NCI-H2029 treated with DMSO at 0.1 percent for 48 hours (cell line): ENCODE measurements at regions not wholly inside any gene's neighbourhood (a gene's known extent, or its start where the extent isn't known, plus 50 kb on each side); places are given as distances from the start of the nearest gene placed in this dataset.
"Not testable (repeated sequence)": the region's sequence is repeated elsewhere in the genome, so short reads cannot be mapped to it uniquely, and the experiment has no call there.

Experiments used
- DNase-seq: peaks from one replicate; lab custom pipeline; 2025; lab: John Stamatoyannopoulos, UW

DNA sequence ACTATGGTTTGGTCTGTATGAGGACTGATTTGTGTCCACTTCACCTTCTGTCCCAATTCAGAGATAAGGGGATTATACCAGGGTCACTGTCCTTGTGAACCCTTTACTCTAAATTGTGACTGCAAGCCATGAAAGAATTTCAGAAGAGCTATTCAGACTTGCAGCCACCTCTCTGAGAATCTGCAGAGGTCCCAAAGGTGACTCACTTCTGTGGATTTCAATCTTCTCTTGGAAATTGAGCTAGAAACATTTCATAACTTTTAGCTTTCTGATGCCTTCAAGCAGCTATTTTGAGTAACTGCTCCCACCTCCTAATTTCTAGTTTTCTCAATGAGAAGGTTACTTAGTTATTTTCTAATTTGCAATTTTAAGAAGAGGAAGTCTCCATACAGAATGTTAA, 1242.4 kb upstream of the ACVR2A start:
- DNase-seq, result no peak

DNA sequence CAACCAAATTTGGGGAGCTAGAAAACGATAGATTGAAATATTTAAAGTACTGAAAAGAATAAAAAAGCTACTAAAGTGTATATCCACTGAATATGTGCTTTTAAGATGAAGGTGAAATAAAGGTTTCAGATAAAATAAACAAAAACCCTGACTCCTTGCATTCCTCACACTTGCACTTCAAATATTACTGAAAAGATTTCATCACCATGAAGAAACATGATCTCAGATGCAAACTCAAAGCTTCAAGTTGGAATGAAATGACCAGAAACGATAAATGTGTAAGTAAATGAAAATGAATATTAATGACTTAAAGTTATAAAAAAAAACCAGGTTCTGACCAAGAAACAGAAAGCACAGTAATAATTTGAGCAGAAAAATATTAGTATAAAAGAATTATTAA, 1246.0 kb upstream of the ACVR2A start:
- DNase-seq, result no peak

DNA sequence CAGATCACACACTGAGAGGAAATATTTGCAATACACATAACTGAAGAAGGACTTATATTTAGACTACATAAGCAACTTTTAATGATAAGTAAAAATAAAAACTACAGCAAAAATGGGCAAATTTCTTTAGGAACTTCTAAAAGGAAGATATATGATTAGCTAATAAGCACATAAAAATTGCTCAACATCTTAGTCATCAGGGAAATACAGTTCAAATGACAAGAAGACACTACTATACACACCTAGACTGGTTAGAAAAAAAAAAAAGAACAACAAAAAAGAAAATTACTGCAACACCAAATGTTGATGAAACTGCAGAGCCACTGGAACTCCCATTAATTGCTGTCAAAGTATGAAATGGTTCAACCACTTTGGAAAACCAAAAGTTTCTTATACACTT, 1247.5 kb upstream of the ACVR2A start:
- no peak for DNase-seq

DNA sequence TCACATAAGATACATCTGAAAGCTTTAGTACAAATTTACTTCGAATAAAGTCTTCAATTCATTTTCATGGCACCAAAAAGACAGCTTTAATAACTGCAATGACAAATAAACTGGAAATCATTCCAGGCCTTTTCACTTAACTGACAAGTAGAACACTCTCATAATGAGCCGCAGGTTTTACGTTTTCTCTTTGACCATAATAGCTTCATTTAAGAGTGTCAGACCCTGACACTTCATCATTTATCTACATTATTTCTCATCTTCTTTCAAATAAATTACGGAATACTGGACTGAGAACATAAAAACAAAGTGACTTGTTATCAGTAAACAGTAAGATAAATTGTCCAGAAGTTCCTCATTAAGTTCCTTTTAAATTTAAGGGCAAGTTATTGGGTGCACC, 1252.9 kb upstream of the ACVR2A start:
- DNase-seq, result no peak

DNA sequence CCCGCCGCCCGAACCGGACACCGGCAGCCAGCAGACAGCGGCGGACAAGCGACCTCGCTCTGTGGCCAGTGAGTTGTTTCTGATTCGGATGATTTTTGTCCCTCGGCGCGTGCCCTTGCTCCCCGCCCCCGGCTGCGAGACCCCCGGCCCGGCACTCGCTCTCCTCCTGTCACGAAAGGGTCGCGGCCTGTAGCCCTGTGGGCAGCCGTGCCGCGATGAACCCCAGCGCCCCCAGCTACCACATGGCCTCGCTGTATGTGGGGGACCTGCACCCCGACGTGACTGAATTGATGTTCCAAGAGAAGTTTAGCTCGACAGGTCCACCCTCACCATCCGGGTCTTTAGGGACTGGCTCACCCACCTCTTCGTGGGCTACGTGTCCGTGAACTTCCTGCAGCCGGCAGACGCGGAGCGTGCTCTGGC, 1257.5 kb upstream of the ACVR2A start:
- DNase-seq, result no peak

DNA sequence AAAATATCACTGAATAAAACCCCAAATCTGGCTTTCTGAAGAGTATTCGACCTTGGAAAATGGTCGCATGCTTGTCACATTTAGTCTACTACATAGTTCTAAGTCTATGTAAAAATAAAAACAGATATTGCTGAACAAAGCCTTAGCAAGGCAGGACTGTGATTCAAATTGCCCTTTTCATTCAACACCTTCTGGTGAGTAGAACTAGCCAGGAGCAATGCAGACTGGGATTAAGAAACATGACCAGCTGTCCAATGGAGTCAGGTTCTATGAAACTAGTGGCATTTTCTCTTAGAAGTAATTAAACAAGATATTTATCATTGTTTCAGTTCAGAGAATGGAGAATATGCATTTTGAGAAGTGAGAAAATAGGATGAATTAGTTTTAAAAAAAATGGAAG, 1260.5 kb upstream of the ACVR2A start:
- DNase-seq, result no peak

DNA sequence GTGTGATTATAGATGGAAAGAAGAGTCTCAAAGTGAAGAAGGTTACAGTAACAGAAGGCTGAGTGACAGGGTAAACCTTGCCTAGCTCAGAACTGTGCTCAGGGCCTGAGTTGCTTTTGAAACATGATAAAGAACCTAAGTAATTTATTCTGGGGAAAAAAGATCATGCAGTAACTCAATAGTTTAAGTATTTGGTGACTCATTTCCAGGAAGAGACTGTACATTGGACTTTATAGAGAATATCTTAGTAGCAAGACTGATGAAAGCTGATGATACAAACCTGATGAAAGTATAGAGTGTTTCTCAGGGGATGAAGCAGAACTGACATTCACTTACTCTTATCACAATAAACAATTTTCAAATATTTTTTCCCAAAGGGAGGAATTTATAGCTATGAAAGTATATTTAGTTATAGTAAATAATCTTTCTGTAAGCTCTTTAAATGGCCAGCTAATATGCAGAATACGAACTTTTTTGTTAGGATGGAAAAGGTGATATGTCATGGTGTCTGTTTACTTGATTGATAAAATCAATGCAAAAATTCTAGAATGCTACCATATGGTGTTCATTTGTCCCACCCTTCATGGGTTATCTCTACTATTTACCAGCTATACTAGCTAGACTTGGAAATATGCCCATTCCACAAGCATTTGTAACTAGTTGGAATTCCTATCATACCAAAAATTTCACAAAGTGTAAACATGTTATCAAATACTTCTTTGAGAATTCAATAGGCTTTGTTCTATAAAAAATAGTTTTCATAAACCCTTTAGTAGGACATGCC, 1265.5 kb upstream of the ACVR2A start:
- DNase-seq, result no peak

DNA sequence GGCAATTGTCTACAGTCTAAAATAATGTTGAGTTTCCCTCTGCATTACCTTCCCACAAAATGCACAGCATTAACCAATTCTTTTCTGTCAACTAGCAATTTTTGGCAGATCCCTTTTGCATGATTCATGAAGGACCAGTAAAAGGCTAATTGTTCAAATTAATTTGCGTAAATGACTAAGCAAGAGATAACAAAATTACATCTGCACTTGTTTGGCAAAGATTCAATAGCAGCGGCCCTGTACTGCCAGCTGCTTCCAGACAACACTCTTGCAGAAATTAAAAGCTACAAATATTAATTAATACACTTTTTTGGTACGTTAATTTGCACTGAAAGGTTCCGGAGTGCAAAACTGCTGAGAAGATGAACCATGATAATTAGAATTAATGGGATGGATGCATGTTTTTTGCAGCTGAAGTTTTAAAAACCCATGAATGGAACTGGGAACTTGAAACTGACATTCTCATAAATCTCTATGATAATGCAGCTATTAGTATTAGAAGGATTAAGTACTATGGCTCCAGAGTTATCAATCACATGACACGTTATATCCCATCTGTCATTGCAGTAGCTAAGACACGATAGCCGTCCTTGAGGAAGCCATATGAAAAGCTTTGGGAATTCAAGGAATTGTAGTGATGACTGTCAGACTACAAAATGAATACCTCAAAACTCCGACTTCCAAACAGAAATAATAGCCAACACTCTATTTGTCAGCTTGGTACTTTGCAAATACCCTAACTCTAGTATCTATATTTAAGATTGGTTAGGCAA, 1268.3 kb upstream of the ACVR2A start:
- DNase-seq, result no peak

DNA sequence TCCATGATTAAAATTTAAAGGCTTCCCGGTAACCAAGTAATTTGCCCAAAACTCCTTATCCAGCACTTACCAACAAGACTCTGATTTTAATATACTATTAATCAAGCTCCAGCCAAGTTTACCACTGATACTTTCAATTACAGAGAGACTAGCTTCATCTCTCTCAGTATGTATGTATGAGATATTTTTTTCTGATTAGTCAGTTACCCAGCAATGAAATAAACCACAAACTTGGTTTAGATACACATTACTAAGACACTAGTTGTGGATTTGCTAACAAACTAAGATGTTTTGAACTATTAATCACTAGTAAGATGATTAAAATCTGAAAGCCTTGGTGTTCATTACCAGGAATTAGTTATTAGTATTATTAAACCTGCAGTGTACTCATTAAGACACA, 1272.2 kb upstream of the ACVR2A start:
- no peak for DNase-seq

DNA sequence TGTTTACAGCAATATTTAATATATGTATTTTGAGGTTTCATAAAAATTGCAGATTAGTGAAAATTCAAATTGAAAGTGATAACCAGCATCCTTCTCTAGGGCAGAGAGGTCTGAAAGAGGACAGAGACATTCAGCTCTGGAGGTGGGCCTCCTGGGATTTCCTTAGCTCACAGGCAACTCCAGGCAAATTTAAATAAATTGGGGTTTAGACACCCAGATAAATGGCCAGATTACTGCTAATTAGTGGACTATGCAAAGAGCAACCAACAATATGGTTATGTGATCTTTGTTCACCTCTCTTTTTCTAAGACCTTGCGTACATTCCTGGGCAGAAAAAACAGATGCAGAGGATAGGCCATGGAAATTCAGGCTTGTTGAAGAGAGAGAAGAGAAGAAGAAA, 1282.8 kb upstream of the ACVR2A start:
- DNase-seq, result no peak

DNA sequence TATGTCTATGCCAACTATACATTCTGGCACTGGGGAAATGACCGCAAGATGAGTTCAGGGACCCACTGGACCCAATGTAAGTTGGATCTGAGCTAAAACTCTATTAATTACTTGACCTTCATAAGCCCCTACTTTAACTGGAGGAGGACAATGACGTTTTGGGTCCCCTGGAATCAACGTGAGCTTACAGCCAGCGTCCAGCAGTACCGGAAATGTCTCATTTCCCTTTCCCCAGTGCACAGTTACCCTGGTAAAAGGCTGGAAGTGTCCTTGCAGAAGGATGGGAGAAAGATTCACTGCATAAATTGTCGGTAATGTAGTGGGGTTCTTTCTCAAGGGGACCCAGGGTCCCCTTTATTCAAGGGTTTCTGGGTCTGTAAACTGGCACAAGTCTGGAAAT, 1297.6 kb upstream of the ACVR2A start:
- no peak for DNase-seq

DNA sequence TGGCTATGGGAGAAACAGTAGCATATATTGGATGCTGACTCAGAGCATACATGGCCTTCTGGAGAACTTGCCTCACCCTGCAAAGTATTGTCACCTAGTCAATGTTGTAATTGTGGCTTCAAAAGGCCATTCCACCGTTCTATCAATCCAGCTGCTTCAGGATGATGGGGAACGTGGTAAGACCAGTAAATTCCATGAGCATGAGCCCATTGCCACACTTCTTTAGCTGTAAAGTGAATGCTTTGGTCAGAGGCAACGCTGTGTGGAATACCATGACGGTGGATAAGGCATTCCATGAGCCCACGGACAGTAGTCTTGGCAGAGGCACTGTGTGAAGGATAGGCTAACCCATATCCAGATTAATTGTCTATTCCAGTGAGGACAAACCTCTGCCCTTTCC, 1300.1 kb upstream of the ACVR2A start:
- DNase-seq, result no peak

DNA sequence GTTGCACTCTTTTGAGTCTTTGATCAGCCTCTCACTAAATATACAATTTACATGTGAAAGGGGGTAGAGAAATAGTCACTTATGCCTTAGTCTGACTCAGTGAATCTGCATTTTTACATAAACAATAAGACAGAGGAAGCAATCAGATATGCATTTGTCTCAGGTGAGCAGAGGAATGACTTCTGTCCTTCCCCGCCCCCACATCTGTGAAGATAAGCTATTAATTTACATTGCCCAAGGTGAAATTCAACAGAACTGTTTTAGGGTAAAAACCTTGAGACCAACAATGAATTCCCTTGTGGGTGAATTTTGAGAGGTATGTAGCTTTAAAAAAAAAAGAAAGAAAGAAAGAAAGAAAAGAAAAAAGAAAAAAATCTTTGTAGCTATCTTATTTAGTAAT, 1302.9 kb upstream of the ACVR2A start:
- DNase-seq, result no peak

DNA sequence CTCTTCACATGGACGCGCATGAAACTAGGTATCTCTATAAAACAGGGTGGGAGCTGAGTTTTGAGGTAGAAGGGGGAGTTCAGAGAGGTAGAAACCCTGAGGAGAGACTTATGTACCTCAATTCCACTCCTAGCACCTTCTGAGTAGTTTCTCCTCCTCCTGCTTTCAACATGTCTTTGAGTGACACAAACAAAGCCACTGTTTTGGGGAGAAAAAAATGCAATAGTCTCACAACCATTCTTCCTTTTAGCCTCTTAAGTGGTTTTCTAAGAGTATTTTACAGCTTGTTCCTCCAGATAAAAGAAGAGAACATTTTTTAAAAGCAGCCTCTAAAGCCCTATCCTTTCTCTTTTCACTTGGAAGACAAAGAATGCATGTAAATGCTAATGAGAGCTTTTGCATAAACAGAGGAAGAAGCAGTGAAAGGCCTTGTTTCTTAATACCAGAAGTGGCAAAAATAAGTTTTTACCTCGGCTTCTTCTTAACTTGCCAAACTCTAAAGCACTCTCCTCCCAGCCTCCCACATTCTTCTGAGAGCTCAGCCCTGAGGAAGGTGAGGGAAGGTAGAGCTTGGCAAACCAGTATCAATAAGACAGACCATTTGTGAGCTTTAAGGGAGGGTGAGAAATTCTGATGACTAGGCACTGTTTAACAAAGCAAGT, 1304.4 kb upstream of the ACVR2A start:
- DNase-seq, result no peak

DNA sequence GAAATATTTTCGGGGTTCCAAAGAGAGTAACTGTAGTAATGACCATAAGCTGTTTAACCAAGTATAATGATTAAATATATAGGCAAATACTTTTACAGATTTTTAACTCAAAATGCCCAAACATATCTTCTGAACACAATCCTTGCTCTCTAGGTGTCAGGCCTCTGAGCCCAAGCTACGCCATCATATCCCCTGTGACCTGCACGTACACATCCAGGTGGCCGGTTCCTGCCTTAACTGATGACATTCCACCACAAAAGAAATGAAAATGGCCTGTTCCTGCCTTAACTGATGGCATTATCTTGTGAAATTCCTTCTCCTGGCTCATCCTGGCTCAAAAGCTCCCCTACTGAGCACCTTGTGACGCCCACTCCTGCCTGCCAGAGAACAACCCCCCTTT, 1305.1 kb upstream of the ACVR2A start:
- DNase-seq, result not testable (repeated sequence)

DNA sequence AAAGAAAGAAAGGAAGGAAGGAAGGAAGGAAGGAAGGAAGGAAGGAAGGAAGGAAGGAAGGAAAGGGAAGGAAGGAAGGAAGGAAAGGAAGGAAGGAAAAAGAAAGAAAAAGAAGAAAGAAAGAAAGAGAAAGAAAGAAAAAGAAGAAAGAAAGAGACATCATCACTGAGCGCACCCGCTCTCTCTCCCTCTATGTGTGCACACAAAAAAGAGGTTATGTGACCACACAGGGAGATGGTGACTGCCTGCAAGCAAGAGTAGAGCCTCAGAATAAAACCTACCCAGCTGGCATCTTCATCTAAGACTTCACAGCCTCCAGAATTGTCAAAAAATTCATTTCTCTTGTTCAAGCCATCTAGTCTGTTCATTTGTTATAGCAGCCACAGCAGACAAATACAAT, 1307.4 kb upstream of the ACVR2A start:
- DNase-seq, result no peak

DNA sequence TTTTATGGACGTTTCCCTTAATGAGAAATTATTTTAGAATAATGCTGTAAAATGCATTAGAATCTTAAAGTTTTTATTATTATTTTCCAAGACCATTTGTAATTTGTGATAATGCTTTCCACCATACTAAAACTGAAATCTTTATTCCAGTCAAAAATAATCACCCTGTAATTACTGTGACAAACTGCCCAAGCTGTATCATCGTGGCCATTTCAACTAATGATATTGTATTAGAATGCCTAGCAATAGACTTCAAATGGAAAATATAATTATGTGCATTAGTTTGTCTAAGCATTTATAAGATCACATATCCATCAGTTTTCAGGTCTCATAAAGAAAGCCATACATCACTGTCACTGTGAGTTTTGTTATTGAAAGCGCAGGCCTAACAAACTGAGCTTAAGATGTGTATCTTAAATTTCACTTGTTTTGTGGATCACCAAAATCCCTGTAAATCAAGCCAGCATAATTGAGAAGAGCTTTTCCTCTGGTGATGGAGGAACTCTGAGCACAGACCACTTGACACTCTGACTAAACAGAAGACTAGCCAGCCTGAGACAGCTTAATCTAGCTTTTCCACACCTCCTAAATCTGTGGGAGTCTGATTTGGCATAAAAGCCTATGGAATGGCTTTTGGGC, 1312.2 kb upstream of the ACVR2A start:
- no peak for DNase-seq

DNA sequence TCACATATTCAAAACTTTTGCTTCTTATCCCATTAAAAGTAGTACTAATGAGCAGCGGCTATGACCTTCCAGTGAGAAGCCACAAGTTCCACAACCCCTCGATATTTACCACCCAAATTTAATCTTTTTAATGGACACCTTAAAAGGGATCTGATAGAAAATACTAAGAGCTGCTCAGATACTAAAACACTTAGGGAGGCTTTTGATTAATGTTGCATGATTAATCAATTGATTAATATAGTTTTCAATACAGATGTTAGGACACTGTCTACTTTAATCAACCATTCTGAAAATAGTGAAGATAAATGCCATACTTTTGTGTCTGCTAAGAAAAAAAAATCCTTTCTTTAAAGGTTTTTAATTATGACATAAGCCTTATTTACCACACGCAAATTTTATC, 1312.8 kb upstream of the ACVR2A start:
- no peak for DNase-seq

DNA sequence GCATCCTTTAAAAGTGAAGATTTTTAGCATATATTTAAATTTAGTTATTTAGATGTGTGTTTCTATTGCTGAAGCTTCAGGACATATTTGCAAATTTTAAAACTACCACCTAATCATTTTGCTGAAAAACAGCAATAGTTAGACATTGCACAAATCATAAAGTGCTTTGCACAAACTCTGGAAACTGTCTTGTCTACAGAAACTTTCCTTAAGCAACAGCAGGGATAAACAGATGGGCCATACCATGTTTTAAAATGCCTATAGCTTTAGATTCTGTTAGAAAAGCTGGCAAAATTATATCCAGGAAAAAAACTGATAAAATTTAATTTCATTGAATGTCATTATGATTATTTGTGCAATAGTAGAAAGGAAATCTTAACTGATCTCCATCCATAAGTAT, 1313.9 kb upstream of the ACVR2A start:
- DNase-seq, result no peak

DNA sequence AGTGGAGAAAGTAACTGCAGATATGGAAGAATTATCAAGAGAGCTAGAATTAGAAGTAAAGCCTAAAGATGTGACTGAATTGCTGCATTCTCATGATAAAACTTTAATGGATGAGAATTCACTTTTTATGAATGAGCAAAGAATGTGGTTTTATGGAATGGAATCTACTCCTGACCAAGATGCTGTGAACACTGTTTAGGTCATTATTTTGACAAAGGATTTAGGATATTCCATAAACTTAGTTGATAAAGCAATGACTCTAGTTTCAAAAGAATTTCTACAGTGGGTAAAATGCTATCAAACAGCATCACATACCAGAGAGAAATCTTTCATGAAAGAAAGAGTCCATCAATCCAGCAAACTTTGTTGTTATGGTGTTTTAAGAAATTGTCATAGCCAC, 1317.7 kb upstream of the ACVR2A start:
- DNase-seq, result no peak

DNA sequence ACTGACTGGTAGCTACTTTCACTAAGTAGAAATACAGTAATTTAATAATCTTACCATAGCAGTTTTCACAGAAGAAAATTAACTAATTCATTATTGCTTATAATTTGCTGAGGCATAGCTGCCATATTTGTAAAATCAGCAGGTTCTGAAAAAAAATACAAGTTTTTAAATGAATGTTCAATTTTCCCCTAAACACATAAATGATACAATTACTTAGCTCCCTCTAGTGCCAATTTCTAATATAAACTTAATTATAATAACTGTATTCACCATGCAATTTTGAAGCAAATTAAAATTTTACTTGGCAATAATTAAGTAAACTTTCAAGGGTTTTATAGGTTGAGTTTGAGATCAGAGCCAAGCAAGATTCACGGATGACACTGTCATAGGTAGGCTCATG, 1321.6 kb upstream of the ACVR2A start:
- peak; percentile 0 for DNase-seq

DNA sequence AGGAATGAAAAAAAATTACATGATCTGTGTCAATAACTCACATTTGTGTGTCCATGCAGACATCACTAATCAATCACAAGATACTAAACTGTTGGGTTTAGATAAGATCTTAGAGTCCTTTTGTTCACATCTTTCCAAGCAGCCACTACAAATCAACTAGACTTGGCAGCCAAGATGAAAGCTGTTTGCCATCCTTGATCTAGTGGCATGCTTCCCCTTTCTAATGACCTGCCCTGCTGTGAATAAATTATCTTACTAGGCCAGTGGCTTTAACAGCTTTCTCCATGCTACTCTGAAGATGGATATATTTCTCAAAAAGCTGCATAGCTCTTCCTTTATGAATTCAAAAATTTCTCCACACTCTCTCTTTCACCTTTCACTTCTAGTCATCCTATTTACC, 1338.0 kb upstream of the ACVR2A start:
- no peak for DNase-seq

DNA sequence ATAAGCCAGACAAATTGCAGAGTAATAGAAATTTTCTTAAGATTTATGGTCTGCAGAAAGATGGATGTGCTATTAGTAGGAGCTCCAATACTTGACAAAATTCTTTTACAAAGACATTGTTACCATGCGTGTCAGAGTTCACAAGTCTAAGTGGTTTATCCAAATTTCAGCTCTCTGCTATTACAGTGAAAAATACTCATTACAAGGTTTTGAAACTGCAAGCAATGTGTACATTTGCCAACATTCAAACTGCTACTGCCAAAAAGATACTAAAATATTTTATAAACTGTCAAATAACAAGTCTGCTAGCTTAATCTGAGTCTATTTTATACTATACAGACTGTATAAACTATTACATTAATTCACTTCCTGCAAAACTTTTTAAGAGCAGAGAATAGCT, 1341.5 kb upstream of the ACVR2A start:
- DNase-seq, result no peak
